GM19397 (cell line): ENCODE measurements at regions not wholly inside any gene's neighbourhood (a gene's known extent, or its start where the extent isn't known, plus 50 kb on each side); places are given as distances from the start of the nearest gene placed in this dataset.

Experiments used
- ATAC-seq: cut with Tn5 transposase; IDR thresholded peaks from one replicate; pipeline ENCODE4 v1.9.1; 2021; ENCODE audit warnings: mild to moderate bottlenecking, moderate library complexity; ENCODE audit not compliant: unreplicated experiment

DNA sequence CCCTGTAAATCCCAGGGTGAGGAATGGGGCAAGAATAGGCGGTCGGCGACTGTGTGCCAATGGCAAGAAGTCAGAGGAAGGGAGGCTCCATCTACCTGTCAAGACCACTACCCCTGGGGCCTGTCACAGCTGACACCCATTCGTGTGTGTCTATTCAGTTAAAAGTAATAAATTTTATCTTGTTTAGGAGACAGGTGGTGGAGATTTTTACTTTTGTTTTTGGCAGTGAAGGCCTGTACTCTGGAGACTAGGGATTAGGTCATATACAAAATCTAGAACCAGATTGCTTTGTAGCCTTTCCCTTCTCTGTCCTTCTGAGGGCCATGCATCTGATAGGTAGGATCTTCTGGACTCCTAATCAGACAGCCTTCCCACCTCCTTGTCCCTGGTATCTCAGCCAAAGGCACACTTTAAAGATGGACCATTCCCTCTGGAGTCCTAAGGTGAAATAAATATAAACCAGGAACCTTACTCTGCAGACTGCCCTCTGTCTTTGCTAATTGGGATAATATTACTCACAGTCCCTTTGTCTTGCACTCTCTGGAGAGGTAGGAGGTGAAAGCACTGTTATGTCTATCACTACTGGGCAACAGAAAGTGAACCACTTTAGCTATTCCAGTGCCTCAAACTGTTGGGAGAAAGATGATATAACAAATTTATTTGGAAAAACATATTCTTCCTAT lies 213.2 kb upstream of the ACTBL2 start:
- ATAC-seq = no peak

DNA sequence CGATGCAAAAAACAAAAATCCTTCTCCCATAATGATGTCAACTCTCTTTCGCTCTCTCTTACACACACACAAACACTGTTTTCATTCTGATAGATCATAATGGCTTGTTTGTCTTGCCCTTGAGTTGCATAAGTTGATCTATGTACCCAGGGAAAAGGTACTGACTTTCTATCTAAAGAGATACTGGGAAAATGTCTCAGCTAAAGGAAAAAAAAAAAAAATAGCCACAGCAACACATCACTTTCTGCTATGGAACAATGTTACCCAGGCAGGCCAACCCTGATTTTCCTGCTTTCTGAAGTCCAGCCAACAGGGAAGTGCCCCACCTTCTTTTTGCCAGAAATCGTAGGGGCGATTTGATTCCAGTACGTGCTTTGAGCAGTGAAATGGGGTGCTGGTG lies 212.6 kb upstream of the ACTBL2 start:
- ATAC-seq = no peak

DNA sequence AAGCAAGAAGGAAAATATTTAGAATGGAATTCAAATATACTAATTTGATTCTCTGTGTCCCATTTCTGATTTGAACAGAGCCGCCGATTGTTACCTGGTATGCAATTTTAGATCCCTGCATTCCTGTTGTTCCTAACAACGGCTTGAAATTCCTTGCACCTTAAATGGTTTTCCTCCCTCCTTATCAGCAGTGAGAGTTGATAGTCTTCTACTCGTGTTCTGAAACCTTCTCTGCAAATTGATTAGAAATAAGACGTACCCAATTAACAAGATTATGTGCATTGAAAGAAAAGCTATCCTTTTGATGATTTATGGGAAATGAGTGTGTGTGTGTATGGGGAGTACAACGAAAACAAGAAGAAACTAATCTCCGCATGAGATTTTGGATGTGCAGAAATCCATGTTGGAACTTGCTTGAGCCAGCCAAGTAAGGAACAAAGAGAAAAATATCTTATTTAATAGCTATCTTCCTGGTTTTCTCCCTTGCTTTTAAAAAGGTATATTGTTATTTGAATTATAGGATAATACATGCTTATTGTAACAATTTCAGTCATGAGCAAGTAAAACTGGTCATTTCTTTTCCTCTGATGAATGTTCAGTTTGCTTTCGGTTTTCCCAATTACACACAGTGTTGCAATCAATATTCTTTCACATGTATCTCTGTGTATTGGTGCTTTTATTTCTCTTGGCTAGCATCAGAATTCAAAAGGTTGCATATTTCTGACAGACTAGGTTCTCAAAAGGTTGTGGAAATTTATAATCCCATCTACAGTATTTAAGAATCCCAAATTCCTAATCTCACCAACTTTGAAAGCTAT lies 211.1 kb upstream of the ACTBL2 start:
- ATAC-seq = no peak

DNA sequence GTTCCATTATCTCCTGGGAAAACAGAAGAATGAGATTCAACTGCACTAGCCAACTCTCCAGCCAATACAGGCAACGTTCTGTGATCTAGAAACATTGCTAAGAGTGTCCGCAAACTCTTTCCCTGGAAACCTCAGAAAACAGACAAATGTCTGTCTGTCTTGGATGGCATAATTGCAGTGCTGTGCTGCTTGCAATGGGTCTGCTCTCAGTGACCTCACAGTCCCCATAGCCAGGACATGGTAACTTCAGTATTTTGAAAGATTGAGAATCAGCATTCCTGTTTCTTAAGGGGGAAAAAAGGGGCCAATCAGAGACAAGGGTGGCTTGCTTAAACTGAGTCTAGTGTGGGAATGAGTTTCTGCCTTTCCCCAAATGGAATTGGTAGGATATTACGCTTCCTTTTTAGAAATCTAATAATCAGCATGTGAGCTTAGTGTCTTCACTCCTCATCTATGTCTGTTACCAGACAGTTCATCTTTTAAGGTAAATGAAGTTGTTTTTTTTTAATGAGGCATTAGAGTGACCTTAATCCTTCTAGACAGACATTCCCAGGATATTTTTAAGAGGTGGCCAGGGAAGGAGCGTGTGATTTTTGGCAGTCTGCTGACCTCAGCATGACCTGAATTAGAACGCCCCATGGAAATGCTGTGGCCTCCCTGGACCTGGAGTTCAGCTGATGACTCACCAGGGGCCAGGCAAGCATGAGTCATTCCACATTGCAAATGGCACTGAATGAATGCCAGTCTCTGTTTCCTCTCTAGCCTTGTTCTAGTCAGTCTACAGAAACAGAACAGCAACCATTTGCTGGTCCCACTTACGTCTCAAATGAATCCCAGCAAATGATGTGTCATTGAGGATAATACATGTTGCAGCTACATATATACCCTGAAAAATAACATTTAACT lies 210.2 kb upstream of the ACTBL2 start:
- no peak for ATAC-seq

DNA sequence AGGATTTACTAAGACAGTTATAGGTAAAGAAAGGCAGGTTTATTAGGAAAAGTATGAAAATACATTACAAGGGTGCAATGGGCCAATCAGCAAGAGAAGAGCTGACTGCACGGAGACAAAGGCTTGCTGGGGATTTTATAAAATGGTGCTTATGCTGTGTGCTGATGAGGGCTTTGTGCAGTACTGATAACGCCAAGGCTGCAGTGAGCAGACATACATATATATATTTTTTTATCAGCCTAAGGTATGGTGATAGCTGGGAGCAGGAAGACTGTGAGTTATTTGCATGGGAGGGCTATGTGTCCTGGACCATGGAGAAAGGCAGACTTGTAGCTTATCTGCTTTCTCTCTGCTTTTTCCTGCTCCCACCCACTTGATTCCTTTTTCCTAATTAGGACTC lies 208.1 kb upstream of the ACTBL2 start:
- ATAC-seq = no peak

DNA sequence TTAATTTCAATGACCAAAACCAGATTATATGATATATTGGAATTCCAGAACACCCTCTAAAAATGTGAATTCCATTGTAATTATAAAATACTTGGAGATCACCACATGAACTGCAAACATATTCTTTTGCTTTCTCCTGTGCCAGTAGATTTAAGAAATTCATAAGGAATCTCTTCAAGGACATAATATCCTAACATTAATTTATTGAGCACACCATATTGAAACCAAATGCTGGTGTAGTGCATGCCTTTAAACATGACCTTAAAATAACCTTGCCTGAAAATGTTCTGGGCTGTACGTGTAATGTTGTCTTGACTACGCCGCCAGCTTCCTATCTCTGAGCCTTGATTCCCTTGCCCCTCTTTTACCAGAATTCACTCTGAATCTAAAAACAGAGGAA lies 205.0 kb upstream of the ACTBL2 start:
- no peak for ATAC-seq

DNA sequence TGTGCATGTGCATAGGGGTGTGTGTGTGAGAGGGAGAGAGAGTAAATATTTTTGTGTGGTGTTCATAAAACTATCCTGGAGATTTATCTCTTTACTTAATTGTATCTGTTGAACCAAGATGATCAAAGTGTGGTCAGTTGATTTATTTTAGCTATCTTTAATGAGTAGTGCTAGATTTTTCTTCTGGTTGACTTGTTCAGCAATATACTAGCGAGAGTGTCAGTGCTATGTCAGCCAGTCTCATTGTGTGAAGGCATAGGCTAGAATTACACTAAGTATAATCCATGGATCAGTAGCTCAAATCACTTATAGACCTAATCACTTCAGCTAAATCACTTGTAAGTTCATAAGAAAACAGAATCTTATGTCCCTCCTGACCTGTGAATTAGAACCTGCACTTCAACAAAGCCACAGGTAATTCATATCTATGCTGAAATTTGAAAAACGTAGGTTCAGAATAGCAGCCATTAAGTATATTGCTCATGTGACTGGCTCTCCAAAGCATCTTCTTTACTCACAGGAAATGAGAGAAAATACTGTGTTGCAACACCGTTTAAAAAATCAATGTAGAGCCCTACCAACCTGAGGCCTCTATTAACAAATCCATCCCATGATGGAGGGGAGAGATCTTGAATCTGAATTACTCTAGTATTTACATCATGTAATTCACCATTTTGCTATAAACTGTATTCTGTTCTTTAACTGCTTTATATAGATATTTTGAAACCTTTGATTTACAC lies 203.1 kb upstream of the ACTBL2 start:
- no peak for ATAC-seq

DNA sequence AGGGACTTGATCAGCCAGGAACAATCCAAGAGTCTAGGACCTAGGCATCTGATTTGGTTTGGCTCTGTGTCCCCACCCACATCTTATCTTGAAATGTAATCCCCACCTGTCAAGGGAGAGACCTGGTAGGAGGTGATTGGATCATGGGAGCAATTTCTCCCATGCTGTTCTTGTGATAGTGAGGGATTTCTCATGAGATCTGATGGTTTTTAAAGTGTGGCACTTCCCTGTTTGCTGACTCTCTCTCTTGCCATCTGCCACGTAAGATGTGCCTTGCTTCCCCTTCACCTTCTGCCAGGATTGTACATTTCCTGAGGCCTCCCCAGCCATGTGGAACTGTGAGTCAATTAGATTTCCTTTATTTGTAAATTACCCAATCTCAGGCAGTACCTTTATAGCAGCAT lies 201.7 kb upstream of the ACTBL2 start:
- ATAC-seq = no peak

DNA sequence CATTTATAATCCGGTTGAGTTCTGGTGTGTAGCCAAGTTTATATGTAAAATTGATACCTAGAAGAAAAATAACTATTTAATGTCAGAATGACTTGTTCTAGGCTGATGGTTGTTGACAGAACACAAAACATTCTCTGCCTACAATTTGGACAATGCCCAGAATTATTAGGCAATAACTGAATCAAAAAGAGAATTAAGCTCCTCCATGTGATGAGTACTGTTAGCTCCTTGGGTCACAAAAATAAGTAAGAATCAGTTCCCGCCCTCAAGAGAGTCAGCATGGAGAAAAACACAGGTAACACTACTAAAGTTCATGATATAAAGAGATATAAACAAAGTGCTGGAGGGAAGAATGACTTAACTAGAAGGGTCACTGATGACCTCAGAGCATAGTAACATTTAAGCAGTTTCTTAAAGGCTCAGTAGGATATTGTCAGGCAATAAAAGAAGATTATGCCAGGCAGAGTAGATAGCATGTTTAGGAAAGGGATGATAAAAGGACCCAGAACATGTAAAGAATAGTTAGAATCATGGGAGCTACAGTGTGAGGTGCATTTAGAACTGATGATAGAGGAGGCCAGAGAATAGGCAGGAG lies 200.5 kb upstream of the ACTBL2 start:
- ATAC-seq = no peak

DNA sequence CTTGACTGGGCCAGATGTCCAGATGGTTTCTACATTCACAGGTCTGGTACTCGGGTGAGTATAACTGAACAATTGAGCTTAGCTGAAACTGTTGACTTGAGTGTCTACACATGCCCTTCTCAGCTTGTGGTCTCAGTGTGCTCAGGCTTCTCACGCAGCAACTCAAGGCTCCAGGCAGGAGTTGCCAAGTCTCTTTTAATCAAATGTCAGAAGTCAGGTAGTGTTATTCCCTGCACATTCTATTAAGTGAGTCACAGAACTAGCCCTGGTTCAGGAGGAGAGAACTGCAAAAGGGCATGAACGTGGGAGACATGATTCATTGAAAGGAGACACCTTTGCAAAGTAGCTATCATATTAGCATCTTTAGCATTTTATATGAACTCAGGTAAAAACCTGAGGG lies 199.3 kb upstream of the ACTBL2 start:
- ATAC-seq = no peak

DNA sequence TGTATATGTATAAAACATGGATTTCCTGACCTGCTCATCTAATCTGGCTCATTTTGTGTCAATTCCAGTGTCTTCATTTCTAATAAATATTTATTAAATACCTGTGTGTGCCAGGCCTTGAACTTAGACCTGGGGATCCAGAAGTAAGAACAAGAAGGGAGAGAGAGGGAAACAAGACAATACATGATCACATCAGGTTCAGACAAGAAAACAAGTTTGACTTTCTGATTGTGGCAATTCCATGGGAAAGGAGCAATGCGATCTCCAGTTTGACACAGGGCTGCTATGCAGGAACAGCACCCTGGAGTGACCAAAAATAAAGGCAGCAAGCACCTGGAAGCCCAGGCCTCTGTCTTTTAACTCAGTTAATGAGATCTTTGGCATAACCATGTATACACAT lies 198.1 kb upstream of the ACTBL2 start:
- no peak for ATAC-seq

DNA sequence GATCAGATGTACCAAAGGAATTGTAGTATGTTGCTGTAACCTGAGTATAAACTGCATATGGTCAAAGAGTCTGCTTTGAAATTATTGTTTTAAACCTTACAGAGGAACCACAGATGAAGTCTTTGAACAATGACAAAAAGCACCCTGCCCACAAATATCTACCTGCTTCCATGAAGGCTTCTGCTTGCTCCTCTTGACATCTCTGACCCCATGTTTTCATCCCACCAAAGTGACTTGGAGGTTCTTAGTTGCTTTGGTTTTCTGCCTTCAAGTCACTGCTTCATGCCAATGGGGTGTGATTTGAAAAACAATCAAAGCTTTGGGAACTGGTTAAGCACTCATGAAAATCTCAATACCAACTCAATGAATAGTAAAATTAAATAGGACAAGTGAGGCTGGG lies 194.6 kb upstream of the ACTBL2 start:
- no peak for ATAC-seq

DNA sequence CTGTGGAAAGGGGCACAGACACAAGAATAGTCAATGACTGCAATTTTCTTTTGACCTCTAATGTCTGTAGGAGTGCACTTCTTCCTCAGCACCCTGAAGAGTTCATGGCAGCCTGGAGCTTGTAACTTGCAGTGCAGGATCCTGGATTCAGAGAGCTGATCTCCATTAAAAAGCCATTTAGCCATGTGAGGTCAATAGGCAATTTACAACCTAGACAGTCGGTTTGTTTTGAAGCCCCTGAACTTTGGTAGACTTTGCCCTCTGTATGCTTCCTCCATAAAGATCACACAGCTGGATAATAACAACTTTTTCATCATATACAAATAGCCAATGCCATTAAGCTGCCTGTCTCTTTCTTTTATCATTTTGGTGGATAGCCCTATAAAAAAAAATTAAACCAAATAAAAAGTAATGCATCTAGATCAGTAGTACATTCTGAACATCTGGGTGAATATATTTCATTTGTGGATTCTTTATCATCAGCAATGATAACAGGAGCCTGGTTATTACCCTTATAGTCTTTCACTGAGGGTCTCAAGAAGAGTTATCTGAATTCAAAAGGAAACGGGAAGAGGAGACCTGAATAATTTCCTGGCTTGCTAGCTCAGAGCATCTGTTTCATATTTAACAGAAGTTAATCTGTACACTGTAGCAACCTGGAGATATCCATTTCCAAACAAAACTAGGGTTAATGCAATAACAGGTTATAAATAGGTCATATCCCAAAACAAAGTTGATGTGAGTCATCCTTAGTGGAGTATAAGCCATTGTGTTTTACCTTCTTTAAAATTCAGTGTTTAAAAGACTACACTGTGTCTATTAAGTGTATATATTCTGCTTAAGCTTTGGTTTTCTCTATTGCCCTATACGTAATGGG lies 193.8 kb upstream of the ACTBL2 start:
- ATAC-seq = no peak

DNA sequence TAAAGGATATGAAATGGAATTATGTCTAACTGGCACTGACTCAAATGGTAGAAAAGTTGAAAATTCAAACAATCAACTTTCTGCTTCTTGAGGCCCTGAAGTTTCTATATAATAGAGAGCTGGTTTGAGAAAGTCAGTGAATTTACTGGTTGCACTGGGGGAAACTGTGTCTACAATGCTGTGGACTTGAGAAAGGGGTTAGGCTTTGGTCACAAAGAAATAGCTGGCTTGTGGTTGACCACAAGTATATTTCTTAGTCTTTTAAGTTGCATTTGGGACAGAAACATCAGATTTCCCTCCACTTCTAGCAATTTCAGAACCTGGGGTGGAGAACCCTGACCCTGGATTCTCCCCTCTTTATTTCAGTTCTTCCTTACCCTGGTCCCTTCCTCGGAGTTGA lies 192.6 kb upstream of the ACTBL2 start:
- ATAC-seq = no peak

DNA sequence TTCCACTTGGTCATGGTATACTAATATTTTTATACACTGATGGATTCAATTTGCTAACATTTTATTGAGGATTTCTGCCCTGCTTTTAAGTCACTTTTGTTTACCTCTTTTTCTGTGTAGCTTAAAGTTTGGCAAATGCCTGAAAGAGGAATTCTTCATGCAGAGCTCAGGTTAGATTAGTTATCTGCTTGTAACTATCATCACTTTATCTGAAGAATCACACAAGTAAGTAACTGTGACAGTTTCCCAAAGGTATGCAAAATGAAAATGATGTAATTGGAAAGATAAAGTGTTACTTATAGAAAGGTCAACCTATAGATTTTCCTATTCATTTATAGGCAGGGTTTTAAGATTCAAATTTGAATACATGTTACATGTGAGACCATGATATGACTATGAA lies 188.8 kb upstream of the ACTBL2 start:
- no peak for ATAC-seq

DNA sequence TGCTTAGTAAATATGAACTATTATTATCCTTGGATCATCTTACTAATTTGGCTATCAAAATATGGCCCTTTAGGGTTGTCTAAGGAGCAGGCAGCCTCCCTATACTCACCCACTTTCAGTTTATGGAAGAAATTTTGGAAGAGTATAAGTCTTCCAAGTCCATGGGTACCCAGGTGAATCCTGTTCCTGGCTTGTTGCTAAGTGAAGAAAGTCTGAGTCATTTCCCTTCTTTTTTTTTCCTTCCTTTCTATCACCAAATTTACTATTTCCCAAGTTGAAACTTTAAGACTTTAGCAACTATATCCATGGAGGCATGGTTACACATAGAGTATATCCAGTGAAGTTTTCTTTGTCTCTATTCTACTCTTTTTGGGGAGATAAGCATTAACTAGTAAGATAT lies 184.0 kb upstream of the ACTBL2 start:
- ATAC-seq = no peak

DNA sequence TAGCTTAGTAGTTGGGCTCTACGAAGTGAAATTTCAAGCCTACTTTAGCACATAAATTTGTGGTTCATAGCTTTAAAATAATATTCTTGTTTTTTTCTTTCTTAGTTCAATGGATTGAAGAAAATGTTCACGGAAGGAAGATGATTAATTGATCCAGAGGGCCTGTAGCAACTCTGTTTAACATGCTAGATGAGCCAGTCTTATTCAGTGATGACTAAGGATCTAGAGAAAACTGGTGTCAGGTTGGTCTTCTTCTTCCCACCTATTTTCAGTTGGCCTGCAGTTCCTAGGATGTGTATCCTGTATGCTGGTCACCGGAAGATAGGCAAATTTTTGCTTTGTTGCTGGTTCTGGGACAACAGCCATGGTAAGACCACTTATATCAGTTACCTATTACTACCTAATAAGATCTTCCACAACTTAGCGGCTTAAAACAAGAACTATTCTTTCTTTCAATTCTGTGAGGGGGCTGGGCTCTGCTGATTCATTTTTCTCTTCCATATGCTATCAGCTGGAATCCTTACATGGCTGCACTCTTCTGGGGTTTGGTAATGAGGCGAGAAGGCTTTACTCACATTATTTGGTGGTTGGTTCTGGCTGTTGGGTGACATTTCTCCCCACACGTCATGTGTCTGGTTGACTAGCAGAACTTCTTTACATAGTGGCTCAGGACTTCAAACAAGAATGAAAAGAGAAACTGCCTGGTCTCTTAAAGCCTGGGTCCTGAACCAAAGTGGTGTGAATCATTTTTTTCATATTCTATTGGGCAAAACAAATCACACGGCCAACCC lies 182.7 kb upstream of the ACTBL2 start:
- ATAC-seq = no peak

DNA sequence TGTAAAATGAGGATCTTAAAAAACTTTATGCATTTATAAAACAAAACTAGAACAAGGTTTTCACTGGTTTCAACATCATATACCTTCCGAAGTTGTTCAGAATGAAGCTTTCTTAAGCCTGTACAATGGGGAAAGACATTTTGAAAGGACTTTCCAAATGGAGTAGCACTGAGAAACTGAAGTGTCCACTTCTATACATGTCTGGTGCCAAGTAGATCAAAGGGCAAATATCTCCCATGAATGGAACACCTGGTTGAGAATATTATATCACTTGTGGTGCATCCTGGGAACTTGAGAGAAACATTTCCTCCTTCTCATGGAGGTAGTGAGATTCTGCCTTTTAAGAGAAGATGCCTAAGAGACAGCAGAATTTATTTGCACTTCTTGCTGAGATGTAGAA lies 182.1 kb upstream of the ACTBL2 start:
- ATAC-seq = no peak

DNA sequence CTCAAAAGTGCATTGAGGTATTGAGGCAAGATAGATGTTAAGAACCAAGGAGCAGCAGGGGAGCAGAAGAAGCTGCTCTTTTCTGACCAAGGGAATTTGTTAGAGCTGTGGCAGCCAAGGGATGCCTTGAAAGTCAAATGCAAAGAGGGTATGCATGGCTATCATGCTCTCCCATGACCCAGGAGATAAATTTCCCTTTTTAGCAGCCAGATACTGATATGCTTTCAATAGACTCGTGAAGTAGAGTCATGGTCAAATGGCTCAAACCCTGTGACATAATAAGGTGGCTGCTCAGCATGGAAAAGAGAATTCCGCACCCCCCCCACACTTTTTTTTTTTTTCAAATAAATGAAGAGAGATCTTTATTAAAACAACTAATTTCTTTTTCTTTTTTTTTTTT lies 180.9 kb upstream of the ACTBL2 start:
- ATAC-seq = no peak
